ENCODE measurements at regions not wholly inside any gene's neighbourhood (a gene's known extent, or its start where the extent isn't known, plus 50 kb on each side); places are given as distances from the start of the nearest gene placed in this dataset.

GRCh38 chr13:105827111-105827809 lies 708.2 kb downstream of the EFNB2 start:
- Histone ChIP-seq H3K9me3 (ENCODE audit: low read length) (no peaks in the 10 kb centered on the region), H3F3A (ENCODE audit: low read length, unreplicated experiment) (no peaks in the 10 kb centered on the region), H3K27ac (ENCODE audit: low read length) (no peak overlapping the region), H3K4me3 (ENCODE audit: low read length) (no peak overlapping the region), H3K27me3 (ENCODE audit: low read length) (no peaks in the 10 kb centered on the region), H3K36me3 (ENCODE audit: low read depth, low read length) (no peaks in the 10 kb centered on the region), H3K79me2 (ENCODE audit: low read length) (no peaks in the 10 kb centered on the region), H3K9ac (ENCODE audit: low read length) (no peak overlapping the region), H4K20me1 (ENCODE audit: low read length) (no peaks in the 10 kb centered on the region), H3K9me2 (replicated peaks; ENCODE audit: low read length) (no peaks in the 10 kb centered on the region), H3K4me1 (ENCODE audit: insufficient read depth, low read length) (no peaks in the 10 kb centered on the region), H3K4me2 (ENCODE audit: low read length) (no peak overlapping the region), H2AFZ (ENCODE audit: low read length) (no peak overlapping the region)
- BruUV-seq (replicated peaks), result no TSS peak
- DNase-seq (no peak), ATAC-seq (no peak)
- ChIA-PET POLR2A (ENCODE audit: unreplicated experiment) (no interaction called here), CTCF (no interaction called here)
- TF ChIP-seq EZH2 (IDR thresholded peaks at IDR 0.05; ENCODE audit: low read length, unreplicated experiment), result no peak
- TF ChIP-seq EZH2phosphoT487 (IDR thresholded peaks at IDR 0.05; ENCODE audit: borderline replicate concordance, low read length), result no peak
- no peak for TF ChIP-seq CTCF (conservative IDR thresholded peaks at IDR 0.05; ENCODE audit: low read depth, low read length)
- intact Hi-C loops (cut with micrococcal nuclease), result no loop called here

- TF ChIP-seq EZH2 (IDR thresholded peaks at IDR 0.05; ENCODE audit: low read length, unreplicated experiment), result no peak
- TF ChIP-seq EZH2phosphoT487 (IDR thresholded peaks at IDR 0.05; ENCODE audit: borderline replicate concordance, low read length), result no peak
- no peak for TF ChIP-seq CTCF (conservative IDR thresholded peaks at IDR 0.05; ENCODE audit: low read depth, low read length)
- no peaks in the 10 kb centered on the region for H3K27me3 ChIP-seq (ENCODE audit: low read length)
- ChIA-PET CTCF (no interaction called here), POLR2A (ENCODE audit: unreplicated experiment) (no interaction called here)
- no peaks in the 10 kb centered on the region for H4K20me1 ChIP-seq (ENCODE audit: low read length)
- H3K36me3 ChIP-seq (ENCODE audit: low read depth, low read length), result no peaks in the 10 kb centered on the region
- BruUV-seq (replicated peaks), result no TSS peak
- H3K4me3 ChIP-seq (ENCODE audit: low read length), result no peak overlapping the region
- no peak overlapping the region for H3K9ac ChIP-seq (ENCODE audit: low read length)
- no peak for DNase-seq
- no peak overlapping the region for H3K4me2 ChIP-seq (ENCODE audit: low read length)
- H3F3A ChIP-seq (ENCODE audit: low read length, unreplicated experiment), result no peaks in the 10 kb centered on the region
- H2AFZ ChIP-seq (ENCODE audit: low read length), result no peak overlapping the region
- intact Hi-C loops (cut with micrococcal nuclease), result no loop called here
- H3K4me1 ChIP-seq (ENCODE audit: insufficient read depth, low read length), result no peaks in the 10 kb centered on the region
- no peaks in the 10 kb centered on the region for H3K9me2 ChIP-seq (replicated peaks; ENCODE audit: low read length)
- H3K9me3 ChIP-seq (ENCODE audit: low read length), result no peaks in the 10 kb centered on the region
- no peaks in the 10 kb centered on the region for H3K79me2 ChIP-seq (ENCODE audit: low read length)
- ATAC-seq, result no peak
- H3K27ac ChIP-seq (ENCODE audit: low read length), result no peak overlapping the region
These were observed 710.4 kb downstream of the EFNB2 start for GRCh38 chr13:105825071-105825470.

GRCh38 chr13:105821337-105821736 lies 714.1 kb downstream of the EFNB2 start:
- POLR2A ChIA-PET (ENCODE audit: unreplicated experiment), result no interaction called here
- Histone ChIP-seq H3K4me3 (ENCODE audit: low read length) (no peak overlapping the region), H3K9me2 (replicated peaks; ENCODE audit: low read length) (no peaks in the 10 kb centered on the region), H3K27ac (ENCODE audit: low read length) (no peak overlapping the region), H4K20me1 (ENCODE audit: low read length) (no peaks in the 10 kb centered on the region), H3K36me3 (ENCODE audit: low read depth, low read length) (no peaks in the 10 kb centered on the region), H3K79me2 (ENCODE audit: low read length) (no peaks in the 10 kb centered on the region), H3K9me3 (ENCODE audit: low read length) (no peaks in the 10 kb centered on the region), H2AFZ (ENCODE audit: low read length) (no peak overlapping the region), H3K4me1 (ENCODE audit: insufficient read depth, low read length) (no peaks in the 10 kb centered on the region), H3K27me3 (ENCODE audit: low read length) (no peaks in the 10 kb centered on the region), H3K4me2 (ENCODE audit: low read length) (no peak overlapping the region), H3K9ac (ENCODE audit: low read length) (no peak overlapping the region), H3F3A (ENCODE audit: low read length, unreplicated experiment) (no peaks in the 10 kb centered on the region)
- DNase-seq, result no peak
- intact Hi-C loops (cut with micrococcal nuclease), result no loop called here
- BruUV-seq (replicated peaks), result no TSS peak
- TF ChIP-seq EZH2phosphoT487 (IDR thresholded peaks at IDR 0.05; ENCODE audit: borderline replicate concordance, low read length) (no peak), EZH2 (IDR thresholded peaks at IDR 0.05; ENCODE audit: low read length, unreplicated experiment) (no peak), CTCF (conservative IDR thresholded peaks at IDR 0.05; ENCODE audit: low read depth, low read length) (no peak)
- CTCF ChIA-PET, result no interaction called here
- ATAC-seq, result no peak
